ENCODE measurements at regions not wholly inside any gene's neighbourhood (a gene's known extent, or its start where the extent isn't known, plus 50 kb on each side); places are given as distances from the start of the nearest gene placed in this dataset.

- Mint-ChIP-seq H3K27ac (no peak overlapping the region), H3K4me1 (ENCODE audit: low read depth) (no peaks in the 10 kb centered on the region), H3K27me3 (ENCODE audit: low read depth) (peaks cover 70% of the 10 kb centered on the region), H3K4me3 (no peak overlapping the region), H3K9me3 (no peaks in the 10 kb centered on the region), H3K36me3 (ENCODE audit: insufficient read depth in 2 of 2) (no peaks in the 10 kb centered on the region)
- no peak for DNase-seq
- ATAC-seq (replicated peaks in 1 of 2) = no peak
Measured at GRCh38 chr5:15023846-15024245, 152.3 kb upstream of the ANKH start.

- peaks cover 64% of the 10 kb centered on the region for H3K27me3 Mint-ChIP-seq (ENCODE audit: low read depth)
- H3K36me3 Mint-ChIP-seq (ENCODE audit: insufficient read depth in 2 of 2) = peaks cover 0 to 2% of the 10 kb centered on the region in 2 donors
- DNase-seq (no peak), ATAC-seq (replicated peaks in 1 of 2) (no peak)
- H3K9me3 Mint-ChIP-seq = no peaks in the 10 kb centered on the region
- H3K4me1 Mint-ChIP-seq (ENCODE audit: low read depth) = no peaks in the 10 kb centered on the region
- no peak overlapping the region for H3K27ac Mint-ChIP-seq
- no peak overlapping the region for H3K4me3 Mint-ChIP-seq
Measured at GRCh38 chr5:15023266-15023665, 151.7 kb upstream of the ANKH start.

- Mint-ChIP-seq H3K9me3 (peaks cover 4% of the 10 kb centered on the region in 2 donors), H3K4me3 (no peak overlapping the region), H3K27me3 (ENCODE audit: low read depth) (peaks cover 51% of the 10 kb centered on the region), H3K4me1 (ENCODE audit: low read depth) (no peaks in the 10 kb centered on the region), H3K36me3 (ENCODE audit: insufficient read depth in 2 of 2) (peaks cover 0 to 6% of the 10 kb centered on the region in 2 donors), H3K27ac (no peak overlapping the region)
- ATAC-seq (replicated peaks in 1 of 2) = no peak
- no peak for DNase-seq
Measured at GRCh38 chr5:15021266-15022046, 149.9 kb upstream of the ANKH start.

- Mint-ChIP-seq H3K27ac (no peak overlapping the region), H3K9me3 (peaks cover 4% of the 10 kb centered on the region in 2 donors)
- DNase-seq = no peak
Measured at GRCh38 chr5:15020736-15021135, 149.2 kb upstream of the ANKH start.

GRCh38 chr5:15014809-15015208 lies 143.2 kb upstream of the ANKH start:
- no peaks in the 10 kb centered on the region for H3K4me1 Mint-ChIP-seq (ENCODE audit: low read depth)
- H3K9me3 Mint-ChIP-seq = peaks cover 4% of the 10 kb centered on the region in 2 donors
- peaks cover 10% of the 10 kb centered on the region for H3K27me3 Mint-ChIP-seq (ENCODE audit: low read depth)
- H3K4me3 Mint-ChIP-seq = no peak overlapping the region
- no peak overlapping the region for H3K27ac Mint-ChIP-seq
- peaks cover 0 to 6% of the 10 kb centered on the region in 2 donors for H3K36me3 Mint-ChIP-seq (ENCODE audit: insufficient read depth in 2 of 2)
- no peak for DNase-seq
- ATAC-seq (replicated peaks in 1 of 2) = no peak

More at GRCh38 chr5:15020736-15021135, 149.2 kb upstream of the ANKH start:
- H3K4me3 Mint-ChIP-seq = no peak overlapping the region
- peaks cover 44% of the 10 kb centered on the region for H3K27me3 Mint-ChIP-seq (ENCODE audit: low read depth)
- no peaks in the 10 kb centered on the region for H3K4me1 Mint-ChIP-seq (ENCODE audit: low read depth)
- H3K36me3 Mint-ChIP-seq (ENCODE audit: insufficient read depth in 2 of 2) = peaks cover 0 to 6% of the 10 kb centered on the region in 2 donors
- ATAC-seq (replicated peaks in 1 of 2) = no peak

- Mint-ChIP-seq H3K9me3 (peaks cover 4% of the 10 kb centered on the region in 2 donors), H3K4me3 (no peak overlapping the region), H3K4me1 (ENCODE audit: low read depth) (no peaks in the 10 kb centered on the region), H3K27ac (no peak overlapping the region), H3K27me3 (ENCODE audit: low read depth) (peaks cover 4% of the 10 kb centered on the region), H3K36me3 (ENCODE audit: insufficient read depth in 2 of 2) (peaks cover 0 to 6% of the 10 kb centered on the region in 2 donors)
- no peak for ATAC-seq (replicated peaks in 1 of 2)
- DNase-seq = no peak
Measured at GRCh38 chr5:15013654-15014463, 142.3 kb upstream of the ANKH start.

- Mint-ChIP-seq H3K27ac (no peak overlapping the region), H3K27me3 (ENCODE audit: low read depth) (peaks cover under 1% of the 10 kb centered on the region), H3K4me1 (ENCODE audit: low read depth) (no peaks in the 10 kb centered on the region), H3K9me3 (peaks cover under 1 to 2% of the 10 kb centered on the region in 2 donors), H3K36me3 (ENCODE audit: insufficient read depth in 2 of 2) (no peaks in the 10 kb centered on the region), H3K4me3 (no peak overlapping the region)
- no peak for DNase-seq
- ATAC-seq (replicated peaks in 1 of 2) = no peak
Measured at GRCh38 chr5:15012061-15012460, 140.5 kb upstream of the ANKH start.

- DNase-seq (no peak), ATAC-seq (replicated peaks in 1 of 2) (no peak)
- peaks cover 10% of the 10 kb centered on the region for H3K27me3 Mint-ChIP-seq (ENCODE audit: low read depth)
- no peaks in the 10 kb centered on the region for H3K9me3 Mint-ChIP-seq
- H3K36me3 Mint-ChIP-seq (ENCODE audit: insufficient read depth in 2 of 2) = no peaks in the 10 kb centered on the region
- no peak overlapping the region for H3K27ac Mint-ChIP-seq
- H3K4me1 Mint-ChIP-seq (ENCODE audit: low read depth) = no peaks in the 10 kb centered on the region
- H3K4me3 Mint-ChIP-seq = no peak overlapping the region
Measured at GRCh38 chr5:15010936-15011335, 139.4 kb upstream of the ANKH start.

- ATAC-seq (replicated peaks in 1 of 2) (peak in 1 of 2 donors; percentile 32), DNase-seq (no peak)
- no peaks in the 10 kb centered on the region for H3K36me3 Mint-ChIP-seq (ENCODE audit: insufficient read depth in 2 of 2)
- no peaks in the 10 kb centered on the region for H3K9me3 Mint-ChIP-seq
- no peak overlapping the region for H3K4me3 Mint-ChIP-seq
- H3K27ac Mint-ChIP-seq = no peak overlapping the region
- no peaks in the 10 kb centered on the region for H3K4me1 Mint-ChIP-seq (ENCODE audit: low read depth)
- H3K27me3 Mint-ChIP-seq (ENCODE audit: low read depth) = peaks cover 15% of the 10 kb centered on the region
Measured at GRCh38 chr5:15009420-15009819, 137.8 kb upstream of the ANKH start.

GRCh38 chr5:15008921-15009320 lies 137.3 kb upstream of the ANKH start:
- Mint-ChIP-seq H3K4me3 (no peak overlapping the region), H3K27ac (no peak overlapping the region), H3K27me3 (ENCODE audit: low read depth) (peaks cover 15% of the 10 kb centered on the region), H3K4me1 (ENCODE audit: low read depth) (no peaks in the 10 kb centered on the region), H3K9me3 (no peaks in the 10 kb centered on the region), H3K36me3 (ENCODE audit: insufficient read depth in 2 of 2) (no peaks in the 10 kb centered on the region)
- ATAC-seq (replicated peaks in 1 of 2) (no peak), DNase-seq (no peak)

- H3K9me3 Mint-ChIP-seq = no peaks in the 10 kb centered on the region
- H3K27ac Mint-ChIP-seq = no peak overlapping the region
- ATAC-seq (replicated peaks in 1 of 2) = no peak
- no peak overlapping the region for H3K4me3 Mint-ChIP-seq
- no peaks in the 10 kb centered on the region for H3K4me1 Mint-ChIP-seq (ENCODE audit: low read depth)
- H3K36me3 Mint-ChIP-seq (ENCODE audit: insufficient read depth in 2 of 2) = no peaks in the 10 kb centered on the region
- peaks cover 15% of the 10 kb centered on the region for H3K27me3 Mint-ChIP-seq (ENCODE audit: low read depth)
- no peak for DNase-seq
Measured at GRCh38 chr5:15008476-15008875, 136.9 kb upstream of the ANKH start.

GRCh38 chr5:15007646-15008045 lies 136.1 kb upstream of the ANKH start:
- Mint-ChIP-seq H3K36me3 (ENCODE audit: insufficient read depth in 2 of 2) (no peaks in the 10 kb centered on the region), H3K4me1 (ENCODE audit: low read depth) (no peaks in the 10 kb centered on the region), H3K27me3 (ENCODE audit: low read depth) (peaks cover 15% of the 10 kb centered on the region), H3K4me3 (no peak overlapping the region), H3K27ac (no peak overlapping the region), H3K9me3 (no peaks in the 10 kb centered on the region)
- DNase-seq = no peak
- ATAC-seq (replicated peaks in 1 of 2) = no peak

GRCh38 chr5:15004506-15004905 lies 132.9 kb upstream of the ANKH start:
- no peak overlapping the region for H3K27ac Mint-ChIP-seq
- no peaks in the 10 kb centered on the region for H3K9me3 Mint-ChIP-seq
- no peak overlapping the region for H3K4me3 Mint-ChIP-seq
- peaks cover 19% of the 10 kb centered on the region for H3K27me3 Mint-ChIP-seq (ENCODE audit: low read depth)
- ATAC-seq (replicated peaks in 1 of 2) (no peak), DNase-seq (no peak)
- H3K36me3 Mint-ChIP-seq (ENCODE audit: insufficient read depth in 2 of 2) = peaks cover 0 to under 1% of the 10 kb centered on the region in 2 donors
- peaks cover 7% of the 10 kb centered on the region for H3K4me1 Mint-ChIP-seq (ENCODE audit: low read depth)

Measured in activated T-cell treated with anti-CD3 and anti-CD28 coated beads, Interleukin-2, amount 50 U/mL, for 72 hours (primary cell).